ENCODE measurements at regions not wholly inside any gene's neighbourhood (a gene's known extent, or its start where the extent isn't known, plus 50 kb on each side); places are given as distances from the start of the nearest gene placed in this dataset.
"Not testable (repeated sequence)": the region's sequence is repeated elsewhere in the genome, so short reads cannot be mapped to it uniquely, and the experiment has no call there.

DNA sequence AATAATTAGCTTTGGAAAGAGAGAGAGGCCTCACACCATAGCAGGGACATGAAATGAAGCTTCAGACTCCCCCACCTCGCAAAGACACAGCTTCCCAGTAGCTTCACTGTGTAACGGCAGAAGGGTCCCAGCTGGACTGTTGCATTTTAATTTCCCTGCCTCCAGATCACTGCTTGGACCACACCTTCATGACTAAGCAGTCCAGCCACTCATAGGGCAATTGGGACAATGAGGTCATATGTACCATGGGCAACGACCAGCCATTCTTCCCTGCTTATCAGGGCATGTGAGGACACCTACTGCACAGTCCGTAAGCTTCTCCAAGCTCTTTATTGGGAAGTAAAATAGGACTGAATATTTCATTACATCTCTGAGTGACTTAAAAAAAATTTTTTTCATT is 183.0 kb downstream of the MREG start:
- DNase-seq, result no peak

DNA sequence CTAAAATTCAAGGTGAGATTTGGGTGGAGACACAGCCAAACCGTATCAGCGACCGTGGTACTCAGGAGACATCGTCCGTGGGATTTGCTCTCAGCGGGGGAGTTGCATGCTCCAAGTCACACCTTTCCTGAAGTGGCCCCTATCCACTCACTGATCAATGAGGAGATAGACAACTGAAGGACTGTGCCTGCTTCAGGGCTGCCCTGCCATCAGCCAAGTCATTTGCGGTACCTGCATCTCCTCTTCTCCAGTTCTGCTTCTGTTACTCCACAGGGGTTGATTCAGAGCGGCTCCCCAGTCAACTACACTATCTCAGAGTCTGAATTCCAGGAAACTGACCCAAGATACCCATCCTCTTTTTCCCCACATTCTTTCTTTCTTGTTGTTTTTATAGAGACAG is 184.1 kb downstream of the MREG start:
- DNase-seq, result no peak

- DNase-seq, result peak; percentile 46
These were observed 184.7 kb downstream of the MREG start for GRCh38 chr2:215828528-215829184.

- DNase-seq, result no peak
These were observed 186.4 kb downstream of the MREG start for GRCh38 chr2:215826838-215827441.

DNA sequence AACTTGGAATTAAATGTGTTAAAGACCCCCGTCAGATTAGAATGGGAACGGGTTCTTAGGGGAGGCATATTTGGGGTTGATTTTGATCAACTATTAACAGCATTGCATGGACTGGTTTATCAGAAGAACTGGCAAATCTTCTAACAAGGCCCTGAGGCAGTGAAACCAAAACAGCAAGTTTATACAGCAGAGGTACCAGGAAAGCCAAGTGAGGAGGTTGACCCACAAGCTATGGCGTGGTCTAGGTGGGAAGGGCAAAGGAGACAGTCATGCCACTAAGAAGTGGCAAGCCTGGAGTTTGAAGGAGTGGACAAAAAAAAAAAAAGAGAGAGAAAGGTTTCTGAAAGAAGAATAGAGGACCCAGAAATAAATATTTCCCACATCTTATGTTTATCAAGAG is 187.0 kb downstream of the MREG start:
- no peak for DNase-seq

DNA sequence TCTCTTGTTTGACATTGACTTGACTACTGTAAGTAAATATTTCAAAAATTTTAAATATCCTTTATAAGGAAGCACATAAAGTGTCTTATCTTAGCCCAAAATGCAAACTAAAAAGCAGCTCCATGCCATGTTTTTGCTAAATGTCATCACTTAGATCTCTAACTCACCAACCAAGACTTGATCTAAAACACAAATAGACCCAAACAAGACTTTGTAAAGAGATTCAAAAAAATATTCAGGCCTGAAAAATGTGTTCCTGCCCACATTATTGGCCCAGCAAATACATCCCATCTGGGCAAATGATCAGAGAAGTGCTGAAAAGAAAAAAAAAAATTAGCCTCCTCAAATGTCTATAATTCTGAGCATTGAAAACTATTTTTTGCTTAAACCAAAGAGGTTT is 187.6 kb downstream of the MREG start:
- no peak for DNase-seq

GRCh38 chr2:215821298-215821697 is 192.1 kb downstream of the MREG start:
- DNase-seq, result not testable (repeated sequence)

DNA sequence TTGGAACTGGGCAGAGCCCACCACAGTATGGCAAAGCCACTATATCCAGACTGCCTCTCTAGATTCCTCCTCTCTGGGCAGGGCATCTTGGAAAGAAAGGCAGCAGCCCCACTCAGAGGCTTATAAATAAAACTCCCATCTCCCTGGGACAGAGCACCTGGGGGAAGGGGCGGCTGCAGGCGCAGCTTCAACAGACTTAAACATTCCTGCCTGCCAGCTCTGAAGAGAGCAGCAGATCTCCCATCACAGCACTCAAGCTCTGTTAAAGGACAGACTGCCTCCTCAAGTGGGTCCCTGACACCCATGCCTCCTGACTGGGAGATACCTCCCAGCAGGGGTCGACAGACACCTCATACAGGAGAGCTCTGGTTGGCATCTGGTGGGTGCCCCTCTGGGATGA is 193.6 kb downstream of the MREG start:
- not testable (repeated sequence) for DNase-seq

DNA sequence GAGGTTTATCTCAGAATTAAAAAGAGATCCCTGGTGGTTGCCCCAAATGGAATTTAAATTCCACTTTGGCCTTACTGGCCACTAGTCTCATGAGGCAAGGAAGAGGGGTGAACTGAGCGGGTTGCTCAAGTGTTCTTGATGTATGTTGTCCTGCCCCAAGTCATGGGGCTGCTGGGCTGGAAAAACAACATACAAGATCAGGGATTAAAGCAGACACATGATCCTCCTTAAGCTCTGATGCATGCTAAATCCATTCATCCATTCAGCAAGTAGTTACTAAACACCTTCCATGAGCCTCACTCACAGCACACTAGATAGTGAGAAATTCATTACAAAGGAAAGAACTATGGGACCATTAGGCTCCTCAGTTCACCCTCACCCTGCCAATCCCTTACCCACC is 196.3 kb downstream of the MREG start:
- no peak for DNase-seq

GRCh38 chr2:215816424-215816823 is 196.9 kb downstream of the MREG start:
- no peak for DNase-seq

DNA sequence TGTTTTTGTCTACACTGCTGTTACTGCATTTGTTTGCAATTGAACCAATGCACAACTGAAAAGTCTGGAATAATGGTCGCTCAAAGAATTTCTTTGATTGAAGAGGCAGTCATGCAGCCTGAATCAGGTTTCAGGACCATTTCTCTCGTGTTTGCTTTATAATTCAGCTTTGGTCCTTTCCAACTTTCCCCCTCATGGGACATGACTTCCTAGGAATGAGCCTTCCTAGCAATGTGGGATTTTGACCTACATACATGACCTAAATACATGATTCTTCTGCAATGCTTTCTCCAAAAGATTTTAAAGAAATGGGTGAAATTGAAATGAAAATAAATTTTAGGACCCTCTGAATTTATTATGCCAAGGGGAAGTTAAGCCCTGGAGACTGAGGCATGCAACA is 197.4 kb downstream of the MREG start:
- no peak for DNase-seq

- DNase-seq, result no peak
These were observed 200.4 kb downstream of the MREG start for GRCh38 chr2:215812966-215813365.

GRCh38 chr2:215811409-215812345 is 201.7 kb downstream of the MREG start:
- DNase-seq, result no peak

DNA sequence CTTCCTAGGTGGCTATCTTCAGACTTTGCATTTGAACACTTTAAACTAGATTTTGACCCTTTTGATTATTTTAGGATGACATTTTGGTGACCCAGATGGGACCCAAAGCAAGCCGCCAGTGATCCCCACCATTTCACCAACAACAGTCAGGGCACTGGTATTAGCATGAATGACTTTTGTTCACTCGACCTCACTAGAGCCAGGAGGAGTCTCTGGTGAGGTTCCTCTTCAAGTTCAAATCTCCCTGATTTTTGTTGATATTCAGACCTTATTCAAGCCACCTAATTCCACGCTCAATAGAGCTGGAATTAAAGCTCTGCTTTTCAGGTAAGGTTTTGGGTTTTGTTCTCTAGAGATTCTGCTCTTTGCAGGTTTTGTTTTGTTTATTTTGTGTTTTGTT is 202.3 kb downstream of the MREG start:
- no peak for DNase-seq

- no peak for DNase-seq
These were observed 204.4 kb downstream of the MREG start for GRCh38 chr2:215808996-215809395.

- no peak for DNase-seq
These were observed 205.2 kb downstream of the MREG start for GRCh38 chr2:215808194-215808593.

DNA sequence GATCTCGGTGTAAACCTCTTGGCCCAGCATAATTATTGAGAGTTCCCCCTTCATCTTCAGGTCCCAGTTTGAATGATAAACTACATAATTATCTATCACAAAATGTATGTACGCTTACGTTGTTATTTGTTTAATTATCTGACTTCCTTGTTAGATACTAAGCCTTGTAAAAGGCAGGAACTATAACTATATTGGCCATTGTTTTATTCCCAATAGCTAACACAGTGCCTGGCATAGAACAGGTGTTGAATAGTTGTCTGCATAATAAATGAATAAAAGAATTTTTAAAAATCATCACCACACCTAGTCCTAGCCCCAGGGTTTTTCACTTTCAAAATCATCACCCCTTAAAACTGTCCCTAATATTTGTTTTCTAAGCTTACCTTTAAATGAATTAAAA is 207.9 kb downstream of the MREG start:
- no peak for DNase-seq

GRCh38 chr2:215803150-215803549 is 210.2 kb downstream of the MREG start:
- DNase-seq, result no peak

GRCh38 chr2:215799194-215799593 is 214.2 kb downstream of the MREG start:
- DNase-seq, result no peak

- no peak for DNase-seq
These were observed 215.7 kb downstream of the MREG start for GRCh38 chr2:215797676-215798075.

DNA sequence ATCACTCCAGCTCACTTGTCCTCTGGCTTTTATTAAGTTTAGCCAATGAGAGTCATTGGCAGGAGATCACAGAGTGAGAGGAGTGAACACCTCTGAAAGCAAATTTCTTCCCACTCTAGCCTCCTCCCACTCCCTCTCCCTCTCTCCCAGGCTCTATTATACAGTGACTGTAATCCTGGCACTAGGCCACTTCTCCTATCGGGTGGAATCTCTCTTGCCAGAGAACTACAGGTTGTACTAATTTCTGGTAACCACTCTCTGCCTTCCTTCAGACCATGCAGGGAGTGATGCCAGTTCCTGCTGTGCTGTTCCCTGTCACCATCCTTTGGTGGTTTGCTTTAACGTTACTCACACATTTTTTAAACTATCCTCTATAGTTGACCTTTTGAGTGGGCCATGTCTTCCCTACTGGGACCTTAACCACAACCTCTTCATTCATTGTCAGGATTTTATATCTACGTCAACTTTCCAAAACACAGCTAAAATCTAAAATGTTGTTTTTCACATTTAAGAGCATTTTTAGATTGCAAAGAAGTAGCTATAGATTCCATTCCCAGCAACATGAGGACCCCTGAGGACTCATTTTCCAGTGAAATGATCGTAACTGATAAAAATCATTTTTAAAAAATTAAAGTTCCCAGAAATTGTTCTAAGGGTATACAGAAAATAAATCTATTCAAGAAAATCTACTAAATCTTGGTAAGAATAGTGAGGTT is 217.1 kb downstream of the MREG start:
- DNase-seq, result peak; percentile 44

GRCh38 chr2:215794829-215795546 is 218.4 kb downstream of the MREG start:
- DNase-seq, result no peak

Data from COR-L47 (cell line).